ENCODE measurements at regions not wholly inside any gene's neighbourhood (a gene's known extent, or its start where the extent isn't known, plus 50 kb on each side); places are given as distances from the start of the nearest gene placed in this dataset.

GRCh38 chr18:40524881-40525280, 1430.2 kb upstream of the PIK3C3 start:
- peaks cover 19% of the 10 kb centered on the region for H3K36me3 Mint-ChIP-seq

DNA sequence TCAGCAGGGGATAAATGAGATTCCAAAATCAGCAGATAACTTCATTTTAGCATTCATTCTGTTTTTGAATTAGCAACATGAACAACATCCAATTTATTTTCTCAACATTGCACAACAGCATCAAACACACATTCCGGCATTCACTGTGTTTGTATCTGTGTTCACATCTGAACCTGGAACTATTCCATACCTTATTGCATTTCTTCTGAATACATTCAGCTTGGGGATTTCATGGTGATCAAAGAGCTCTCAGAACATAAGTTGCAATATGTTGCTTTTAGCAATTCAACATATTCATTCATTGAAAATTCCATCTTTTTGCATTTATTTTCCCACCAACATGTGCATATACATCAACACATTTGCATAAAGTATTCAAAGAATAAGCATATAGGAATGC, 1431.7 kb upstream of the PIK3C3 start:
- Histone ChIP-seq H3K9me3 (ENCODE audit: control insufficient read depth, insufficient read depth, low read length) (no peaks in the 10 kb centered on the region), H3K4me1 (ENCODE audit: control insufficient read depth, insufficient read depth, low read length) (no peaks in the 10 kb centered on the region), H3K27me3 (ENCODE audit: control insufficient read depth, insufficient read depth, low read length) (no peaks in the 10 kb centered on the region), H3K27ac (ENCODE audit: low read length) (no peak overlapping the region), H3K4me3 (ENCODE audit: low read length) (no peak overlapping the region), H3K36me3 (ENCODE audit: control insufficient read depth, insufficient read depth, low read length) (no peaks in the 10 kb centered on the region)
- H3K27me3 Mint-ChIP-seq (ENCODE audit: low read depth in 2 of 2) = no peaks in the 10 kb centered on the region
- 88% methylated on average over 1 of the region's 1 CpG for WGBS (ENCODE audit: insufficient coverage)
- ATAC-seq (no peak), DNase-seq (no peak)
- no peaks in the 10 kb centered on the region for H3K4me1 Mint-ChIP-seq
- H3K36me3 Mint-ChIP-seq = peaks cover 19% of the 10 kb centered on the region
- peaks cover 9 to 15% of the 10 kb centered on the region in 2 donors for H3K9me3 Mint-ChIP-seq
- no peak for TF ChIP-seq CTCF (IDR thresholded peaks at IDR 0.05)
- intact Hi-C loops (cut with micrococcal nuclease) = no loop called here
- H3K4me3 Mint-ChIP-seq = no peak overlapping the region
- H3K27ac Mint-ChIP-seq = no peak overlapping the region

More at GRCh38 chr18:40524881-40525280, 1430.2 kb upstream of the PIK3C3 start:
- Mint-ChIP-seq H3K27ac (no peak overlapping the region), H3K4me3 (no peak overlapping the region), H3K27me3 (ENCODE audit: low read depth in 2 of 2) (no peaks in the 10 kb centered on the region), H3K4me1 (no peaks in the 10 kb centered on the region), H3K9me3 (peaks cover 7 to 11% of the 10 kb centered on the region in 2 donors)
- H3K27me3 ChIP-seq (ENCODE audit: control insufficient read depth, insufficient read depth, low read length) = no peaks in the 10 kb centered on the region
- no CpG with 5 or more reads among the region's 1 CpG for WGBS (ENCODE audit: insufficient coverage)
- no peaks in the 10 kb centered on the region for H3K9me3 ChIP-seq (ENCODE audit: control insufficient read depth, insufficient read depth, low read length)
- H3K4me3 ChIP-seq (ENCODE audit: low read length) = no peak overlapping the region
- H3K4me1 ChIP-seq (ENCODE audit: control insufficient read depth, insufficient read depth, low read length) = no peaks in the 10 kb centered on the region
- DNase-seq = no peak
- intact Hi-C loops (cut with micrococcal nuclease) = no loop called here
- no peaks in the 10 kb centered on the region for H3K36me3 ChIP-seq (ENCODE audit: control insufficient read depth, insufficient read depth, low read length)
- ATAC-seq = no peak
- H3K27ac ChIP-seq (ENCODE audit: low read length) = no peak overlapping the region
- TF ChIP-seq CTCF (IDR thresholded peaks at IDR 0.05) = no peak

DNA sequence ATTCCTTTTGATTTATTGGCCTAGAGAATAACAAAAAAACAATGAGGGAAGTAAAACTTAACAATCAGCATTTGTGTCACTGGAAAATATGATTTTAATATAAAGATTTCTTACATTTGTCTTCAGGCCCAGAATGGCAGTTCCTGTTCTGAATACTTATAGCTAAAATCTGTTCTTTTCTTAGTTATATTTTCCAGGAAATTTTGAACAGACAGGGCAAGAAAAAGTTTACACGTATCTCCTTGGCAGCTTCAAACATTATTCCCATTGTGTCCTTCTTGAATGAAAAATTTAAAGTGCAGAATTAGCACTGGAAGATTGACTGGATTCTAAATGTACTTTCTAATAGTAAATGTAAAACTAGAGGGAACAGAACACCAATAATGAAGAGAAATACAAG, 1454.0 kb upstream of the PIK3C3 start:
- Histone ChIP-seq H3K27me3 (ENCODE audit: control insufficient read depth, insufficient read depth, low read length) (no peaks in the 10 kb centered on the region), H3K4me3 (ENCODE audit: low read length) (no peak overlapping the region), H3K4me1 (ENCODE audit: control insufficient read depth, insufficient read depth, low read length) (no peaks in the 10 kb centered on the region), H3K27ac (ENCODE audit: low read length) (no peak overlapping the region), H3K36me3 (ENCODE audit: control insufficient read depth, insufficient read depth, low read length) (no peaks in the 10 kb centered on the region), H3K9me3 (ENCODE audit: control insufficient read depth, insufficient read depth, low read length) (no peaks in the 10 kb centered on the region)
- H3K4me3 Mint-ChIP-seq = no peak overlapping the region
- TF ChIP-seq CTCF (IDR thresholded peaks at IDR 0.05) = no peak
- DNase-seq (no peak), ATAC-seq (no peak)
- no peaks in the 10 kb centered on the region for H3K36me3 Mint-ChIP-seq
- intact Hi-C loops (cut with micrococcal nuclease) = no loop called here
- H3K4me1 Mint-ChIP-seq = no peaks in the 10 kb centered on the region
- no peaks in the 10 kb centered on the region for H3K27me3 Mint-ChIP-seq (ENCODE audit: low read depth in 2 of 2)
- WGBS (ENCODE audit: insufficient coverage) = 80% methylated on average over 1 of the region's 1 CpG
- H3K27ac Mint-ChIP-seq = no peak overlapping the region
- H3K9me3 Mint-ChIP-seq = peaks cover 12% of the 10 kb centered on the region in 2 donors

GRCh38 chr18:40494603-40495002, 1460.4 kb upstream of the PIK3C3 start:
- H3K27me3 Mint-ChIP-seq (ENCODE audit: low read depth in 2 of 2) = no peaks in the 10 kb centered on the region
- no peaks in the 10 kb centered on the region for H3K4me1 Mint-ChIP-seq
- DNase-seq (no peak), ATAC-seq (no peak)
- Histone ChIP-seq H3K36me3 (ENCODE audit: control insufficient read depth, insufficient read depth, low read length) (no peaks in the 10 kb centered on the region), H3K4me3 (ENCODE audit: low read length) (no peak overlapping the region), H3K4me1 (ENCODE audit: control insufficient read depth, insufficient read depth, low read length) (no peaks in the 10 kb centered on the region), H3K27me3 (ENCODE audit: control insufficient read depth, insufficient read depth, low read length) (no peaks in the 10 kb centered on the region), H3K9me3 (ENCODE audit: control insufficient read depth, insufficient read depth, low read length) (no peaks in the 10 kb centered on the region), H3K27ac (ENCODE audit: low read length) (no peak overlapping the region)
- H3K9me3 Mint-ChIP-seq = peaks cover 15 to 23% of the 10 kb centered on the region in 2 donors
- H3K36me3 Mint-ChIP-seq = no peaks in the 10 kb centered on the region
- no peak overlapping the region for H3K27ac Mint-ChIP-seq
- no peak overlapping the region for H3K4me3 Mint-ChIP-seq
- intact Hi-C loops (cut with micrococcal nuclease) = no loop called here
- 93% methylated on average over 2 of the region's 2 CpGs for WGBS (ENCODE audit: insufficient coverage)
- no peak for TF ChIP-seq CTCF (IDR thresholded peaks at IDR 0.05)
